ENCODE measurements at regions not wholly inside any gene's neighbourhood (a gene's known extent, or its start where the extent isn't known, plus 50 kb on each side); places are given as distances from the start of the nearest gene placed in this dataset.

GRCh38 chr3:157922614-157923013 lies 183.6 kb downstream of the SHOX2 start:
- Histone ChIP-seq H3K27me3 (ENCODE audit: control insufficient read depth, low read length) (no peaks in the 10 kb centered on the region), H3K4me2 (ENCODE audit: low read length) (no peak overlapping the region), H3K4me3 (ENCODE audit: low read length) (no peak overlapping the region), H4K20me1 (ENCODE audit: control insufficient read depth, insufficient read depth, low read depth, low read length) (no peaks in the 10 kb centered on the region), H3K9me3 (ENCODE audit: control insufficient read depth, insufficient read depth, low read length) (no peaks in the 10 kb centered on the region), H3K79me2 (ENCODE audit: control insufficient read depth, low read length) (no peaks in the 10 kb centered on the region), H3K27ac (ENCODE audit: low read depth, low read length) (no peak overlapping the region), H3K4me1 (ENCODE audit: control insufficient read depth, low read length) (no peaks in the 10 kb centered on the region), H3K36me3 (ENCODE audit: control insufficient read depth, low read length) (no peaks in the 10 kb centered on the region), H3F3A (ENCODE audit: control insufficient read depth, insufficient read depth) (no peaks in the 10 kb centered on the region), H3K9me2 (replicated peaks; ENCODE audit: control insufficient read depth, low read length) (no peaks in the 10 kb centered on the region)
- TF ChIP-seq CTCF (IDR thresholded peaks at IDR 0.05; ENCODE audit: low read depth, low read length, poor library complexity, severe bottlenecking) (no peak), EZH2phosphoT487 (IDR thresholded peaks at IDR 0.05; ENCODE audit: borderline replicate concordance, low read length) (no peak)

- Histone ChIP-seq H3K79me2 (ENCODE audit: control insufficient read depth, low read length) (no peaks in the 10 kb centered on the region), H3K36me3 (ENCODE audit: control insufficient read depth, low read length) (no peaks in the 10 kb centered on the region), H3K4me2 (ENCODE audit: low read length) (no peak overlapping the region), H3F3A (ENCODE audit: control insufficient read depth, insufficient read depth) (no peaks in the 10 kb centered on the region), H3K9me2 (replicated peaks; ENCODE audit: control insufficient read depth, low read length) (no peaks in the 10 kb centered on the region), H3K27ac (ENCODE audit: low read depth, low read length) (no peak overlapping the region), H3K4me3 (ENCODE audit: low read length) (no peak overlapping the region), H4K20me1 (ENCODE audit: control insufficient read depth, insufficient read depth, low read depth, low read length) (no peaks in the 10 kb centered on the region), H3K4me1 (ENCODE audit: control insufficient read depth, low read length) (no peaks in the 10 kb centered on the region), H3K27me3 (ENCODE audit: control insufficient read depth, low read length) (no peaks in the 10 kb centered on the region), H3K9me3 (ENCODE audit: control insufficient read depth, insufficient read depth, low read length) (no peaks in the 10 kb centered on the region)
- TF ChIP-seq EZH2phosphoT487 (IDR thresholded peaks at IDR 0.05; ENCODE audit: borderline replicate concordance, low read length) (no peak), CTCF (IDR thresholded peaks at IDR 0.05; ENCODE audit: low read depth, low read length, poor library complexity, severe bottlenecking) (no peak)
These were observed 184.4 kb downstream of the SHOX2 start for GRCh38 chr3:157921811-157922210.

- Histone ChIP-seq H3K27ac (ENCODE audit: low read depth, low read length) (no peak overlapping the region), H3K36me3 (ENCODE audit: control insufficient read depth, low read length) (no peaks in the 10 kb centered on the region), H3K27me3 (ENCODE audit: control insufficient read depth, low read length) (no peaks in the 10 kb centered on the region), H4K20me1 (ENCODE audit: control insufficient read depth, insufficient read depth, low read depth, low read length) (no peaks in the 10 kb centered on the region), H3K79me2 (ENCODE audit: control insufficient read depth, low read length) (no peaks in the 10 kb centered on the region), H3K4me3 (ENCODE audit: low read length) (no peak overlapping the region), H3K4me1 (ENCODE audit: control insufficient read depth, low read length) (no peaks in the 10 kb centered on the region), H3K9me3 (ENCODE audit: control insufficient read depth, insufficient read depth, low read length) (no peaks in the 10 kb centered on the region), H3K4me2 (ENCODE audit: low read length) (no peak overlapping the region), H3K9me2 (replicated peaks; ENCODE audit: control insufficient read depth, low read length) (no peaks in the 10 kb centered on the region), H3F3A (ENCODE audit: control insufficient read depth, insufficient read depth) (no peaks in the 10 kb centered on the region)
- TF ChIP-seq CTCF (IDR thresholded peaks at IDR 0.05; ENCODE audit: low read depth, low read length, poor library complexity, severe bottlenecking) (no peak), EZH2phosphoT487 (IDR thresholded peaks at IDR 0.05; ENCODE audit: borderline replicate concordance, low read length) (no peak)
These were observed 185.2 kb downstream of the SHOX2 start for GRCh38 chr3:157920822-157921700.
